Activated T-cell treated with anti-CD3 and anti-CD28 coated beads for 48 hours (primary cell): ENCODE measurements at regions not wholly inside any gene's neighbourhood (a gene's known extent, or its start where the extent isn't known, plus 50 kb on each side); places are given as distances from the start of the nearest gene placed in this dataset.

Source experiments
- DNase-seq: peaks from one replicate; pipeline ENCODE4 v3.0.0-alpha.2; 2020; ENCODE audit warnings: low read depth

DNA sequence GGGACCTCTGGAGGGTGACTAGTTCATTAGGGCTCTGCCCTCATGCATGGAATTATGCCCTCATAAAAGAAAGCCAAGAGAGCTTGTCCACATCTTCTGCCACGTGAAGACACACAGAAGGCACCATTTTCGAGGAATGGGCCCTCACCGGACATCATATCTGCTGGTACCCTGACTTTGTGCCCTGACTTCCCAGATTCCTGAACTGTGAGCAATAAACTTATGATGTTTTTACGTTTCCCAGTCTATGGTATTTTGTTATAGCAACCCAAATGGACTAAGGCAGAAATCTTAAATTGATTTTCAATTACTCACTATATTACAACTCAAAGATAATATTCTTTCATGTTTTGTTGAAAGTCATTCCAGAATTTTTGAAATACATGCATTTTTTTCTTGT is 163.8 kb upstream of the PAPPA start:
- no peak for DNase-seq

GRCh38 chr9:115992834-115993233 is 160.8 kb upstream of the PAPPA start:
- DNase-seq: no peak

- DNase-seq: no peak
These were observed 155.7 kb upstream of the PAPPA start for GRCh38 chr9:115997923-115998322.

DNA sequence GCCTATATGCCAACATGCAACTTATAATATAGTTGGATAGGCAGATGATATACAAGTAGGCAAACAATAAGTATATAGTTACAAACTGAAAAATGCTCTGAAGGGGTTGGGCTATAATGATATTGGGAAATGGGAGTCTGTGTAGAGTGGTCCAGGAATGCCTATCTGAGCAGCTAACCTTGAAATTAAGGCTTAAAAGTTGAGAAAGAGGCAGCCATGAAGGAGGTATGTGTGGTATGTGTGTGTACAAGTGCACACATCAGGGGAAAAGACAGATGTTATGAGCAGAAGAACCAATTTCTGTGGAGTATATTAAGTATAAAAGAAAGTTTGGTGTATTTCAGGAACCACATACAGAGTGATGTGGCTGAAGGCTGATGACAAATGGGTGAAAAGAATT is 154.9 kb upstream of the PAPPA start:
- no peak for DNase-seq

GRCh38 chr9:115999498-115999897 is 154.1 kb upstream of the PAPPA start:
- DNase-seq: no peak

GRCh38 chr9:116000748-116001329 is 152.8 kb upstream of the PAPPA start:
- DNase-seq: no peak

DNA sequence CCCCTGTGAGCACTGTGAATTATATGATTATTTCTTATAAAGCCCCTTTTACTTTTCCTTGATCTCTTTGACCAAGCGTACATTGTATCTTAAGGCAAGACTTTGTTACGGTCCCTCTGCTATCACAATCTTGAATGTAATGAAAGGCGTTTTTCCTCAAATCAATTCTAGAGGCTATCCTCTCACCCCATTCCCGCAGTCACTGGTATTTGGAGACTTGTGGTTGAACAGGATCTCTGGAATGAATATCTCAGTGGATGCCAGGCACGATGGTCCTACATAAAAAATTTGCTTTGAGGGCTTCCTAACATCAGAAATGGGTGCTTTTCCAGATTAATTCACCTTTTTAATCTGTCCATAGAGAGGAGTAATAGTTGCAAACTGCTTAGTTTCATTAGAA is 151.4 kb upstream of the PAPPA start:
- no peak for DNase-seq

DNA sequence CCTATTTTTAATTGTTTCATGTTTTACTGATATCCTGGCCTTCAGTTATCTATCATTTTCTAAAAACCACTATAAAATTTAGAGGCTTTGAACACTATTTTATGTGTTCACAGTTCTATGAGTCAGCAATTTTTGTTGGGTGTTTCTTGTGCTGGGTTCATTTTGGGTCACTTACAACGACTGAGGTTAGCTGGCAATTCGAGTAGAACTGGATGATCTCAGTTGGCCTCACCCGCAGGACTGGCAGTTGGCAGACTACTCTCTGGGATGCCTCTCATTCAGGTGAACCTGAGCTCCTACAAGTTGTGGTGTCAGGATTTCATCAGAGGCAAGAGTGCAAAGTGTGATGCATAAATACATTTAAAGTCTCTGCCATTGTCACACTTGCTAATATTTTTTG is 151.0 kb upstream of the PAPPA start:
- DNase-seq: no peak

- no peak for DNase-seq
These were observed 150.2 kb upstream of the PAPPA start for GRCh38 chr9:116003397-116003796.

- no peak for DNase-seq
These were observed 148.4 kb upstream of the PAPPA start for GRCh38 chr9:116005205-116005604.

DNA sequence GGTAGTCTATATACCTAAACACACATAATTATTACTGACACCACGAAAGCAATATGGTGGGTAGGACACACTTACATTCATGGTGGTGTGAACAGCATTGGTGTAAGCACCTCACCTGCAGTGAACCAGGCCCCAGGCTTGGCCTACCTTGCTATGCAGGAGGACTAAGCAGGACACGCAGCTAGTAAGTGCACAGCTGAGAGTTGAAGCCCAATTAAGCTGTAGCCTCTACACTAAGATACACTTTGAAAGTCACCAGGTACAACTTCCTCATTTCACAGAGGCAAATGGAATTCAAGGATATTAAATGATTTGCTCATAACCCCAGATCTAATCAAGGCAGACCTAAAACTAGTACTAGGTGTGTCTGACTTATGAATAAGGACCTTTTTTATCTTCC is 145.8 kb upstream of the PAPPA start:
- no peak for DNase-seq

GRCh38 chr9:116008278-116008677 is 145.3 kb upstream of the PAPPA start:
- no peak for DNase-seq

GRCh38 chr9:116009420-116009819 is 144.2 kb upstream of the PAPPA start:
- DNase-seq: no peak

DNA sequence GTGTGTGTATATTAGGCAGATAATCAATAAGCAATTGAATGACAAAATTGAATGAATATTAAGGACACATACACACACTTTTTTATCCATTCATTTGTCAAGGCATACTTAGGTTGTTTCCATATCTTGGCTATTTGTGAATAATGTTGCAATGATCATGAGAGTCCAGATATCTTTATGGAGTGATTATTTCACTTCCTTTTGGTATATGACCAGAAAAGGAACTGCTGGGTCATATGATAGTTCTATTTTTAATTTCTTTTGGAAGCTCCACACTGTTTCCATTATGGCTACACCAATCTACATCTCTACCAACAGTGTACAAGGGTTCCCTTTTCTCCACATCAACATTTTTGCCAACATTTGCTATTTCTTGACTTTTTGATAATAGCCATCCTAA is 137.7 kb upstream of the PAPPA start:
- no peak for DNase-seq

- DNase-seq: no peak
These were observed 133.4 kb upstream of the PAPPA start for GRCh38 chr9:116020146-116020545.

GRCh38 chr9:116020801-116021200 is 132.8 kb upstream of the PAPPA start:
- no peak for DNase-seq

- DNase-seq: no peak
These were observed 126.5 kb upstream of the PAPPA start for GRCh38 chr9:116027096-116027495.

DNA sequence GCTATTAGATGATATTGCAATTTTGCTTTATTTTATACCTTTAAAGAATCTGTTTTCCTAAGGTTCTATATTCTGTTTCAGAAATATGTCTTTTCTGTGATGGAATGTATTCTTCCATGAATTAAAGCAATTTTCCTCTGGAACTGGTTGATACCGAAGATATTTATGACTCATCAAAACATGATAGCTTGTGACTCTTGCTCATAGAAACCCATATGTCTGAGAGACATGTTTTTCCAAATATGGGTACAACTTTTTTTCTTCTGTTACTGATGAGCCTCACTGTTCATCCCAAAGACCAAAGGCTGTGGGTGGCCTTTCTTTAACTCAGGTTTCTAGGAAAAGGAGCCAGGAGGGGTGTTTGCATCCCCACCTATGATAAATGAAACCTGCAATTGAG is 126.1 kb upstream of the PAPPA start:
- DNase-seq: no peak

DNA sequence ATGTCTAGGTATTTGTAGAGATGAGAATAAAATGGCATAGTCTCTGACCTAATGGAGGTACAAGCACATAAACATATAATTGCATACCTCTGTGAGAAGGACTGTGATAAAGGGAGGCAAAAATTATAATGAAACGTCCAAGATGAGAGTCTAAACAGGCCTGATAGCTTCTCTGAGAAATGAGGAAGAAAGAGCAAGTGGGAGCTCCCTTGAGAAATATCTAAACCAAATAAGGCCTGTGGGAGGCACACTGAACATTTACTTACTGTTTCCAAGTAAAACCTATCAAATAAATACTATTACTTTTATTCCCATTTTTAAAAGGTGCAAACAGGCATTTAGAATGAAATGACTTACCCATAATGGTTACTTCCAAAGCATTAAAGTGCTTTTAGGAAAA is 125.6 kb upstream of the PAPPA start:
- DNase-seq: no peak

- DNase-seq: no peak
These were observed 123.1 kb upstream of the PAPPA start for GRCh38 chr9:116030517-116030916.

- DNase-seq: no peak
These were observed 120.7 kb upstream of the PAPPA start for GRCh38 chr9:116032683-116033440.

GRCh38 chr9:116039312-116039711 is 114.3 kb upstream of the PAPPA start:
- DNase-seq: no peak

GRCh38 chr9:116039893-116040292 is 113.7 kb upstream of the PAPPA start:
- no peak for DNase-seq

DNA sequence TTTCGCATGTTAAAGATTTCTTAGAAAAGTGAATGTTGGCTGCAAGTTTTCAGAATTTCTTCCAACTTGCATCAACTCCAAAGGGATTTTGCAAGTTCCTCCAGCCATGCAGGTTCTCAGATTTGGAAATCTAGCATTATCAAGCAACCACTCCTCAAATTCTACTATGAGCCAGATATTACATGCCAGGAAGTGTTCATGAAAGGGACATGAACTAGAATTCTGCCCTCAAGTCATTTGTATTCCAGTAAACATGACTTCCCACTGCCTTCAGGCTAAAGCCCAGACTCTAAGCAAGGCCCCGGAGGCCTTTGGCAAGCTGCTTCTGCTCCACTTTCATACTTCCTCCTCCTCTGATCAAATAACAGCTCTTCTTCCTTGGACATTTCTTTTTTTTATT is 111.3 kb upstream of the PAPPA start:
- DNase-seq: no peak
